Panc1 (cell line): ENCODE measurements at regions not wholly inside any gene's neighbourhood (a gene's known extent, or its start where the extent isn't known, plus 50 kb on each side); places are given as distances from the start of the nearest gene placed in this dataset.

Experiments
- POLR2AphosphoS5 ChIP-seq: IDR thresholded peaks from 2 replicates; pipeline ENCODE4 v1.6.1; 2012; ENCODE audit warnings: mild to moderate bottlenecking, low read depth, low read length, moderate library complexity
- TF ChIP-seq, protein P1 (sequence below): fragments of 450-650 bp; IDR thresholded peaks from 2 replicates; pipeline ENCODE4 v1.5.1; 2017; ENCODE audit warnings: mild to moderate bottlenecking

- TF ChIP-seq, protein P1, sequence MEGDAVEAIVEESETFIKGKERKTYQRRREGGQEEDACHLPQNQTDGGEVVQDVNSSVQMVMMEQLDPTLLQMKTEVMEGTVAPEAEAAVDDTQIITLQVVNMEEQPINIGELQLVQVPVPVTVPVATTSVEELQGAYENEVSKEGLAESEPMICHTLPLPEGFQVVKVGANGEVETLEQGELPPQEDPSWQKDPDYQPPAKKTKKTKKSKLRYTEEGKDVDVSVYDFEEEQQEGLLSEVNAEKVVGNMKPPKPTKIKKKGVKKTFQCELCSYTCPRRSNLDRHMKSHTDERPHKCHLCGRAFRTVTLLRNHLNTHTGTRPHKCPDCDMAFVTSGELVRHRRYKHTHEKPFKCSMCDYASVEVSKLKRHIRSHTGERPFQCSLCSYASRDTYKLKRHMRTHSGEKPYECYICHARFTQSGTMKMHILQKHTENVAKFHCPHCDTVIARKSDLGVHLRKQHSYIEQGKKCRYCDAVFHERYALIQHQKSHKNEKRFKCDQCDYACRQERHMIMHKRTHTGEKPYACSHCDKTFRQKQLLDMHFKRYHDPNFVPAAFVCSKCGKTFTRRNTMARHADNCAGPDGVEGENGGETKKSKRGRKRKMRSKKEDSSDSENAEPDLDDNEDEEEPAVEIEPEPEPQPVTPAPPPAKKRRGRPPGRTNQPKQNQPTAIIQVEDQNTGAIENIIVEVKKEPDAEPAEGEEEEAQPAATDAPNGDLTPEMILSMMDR = no peak
- TF ChIP-seq POLR2AphosphoS5 = no peak
These were observed 55.1 kb upstream of the PHIP start for GRCh38 chr6:79133173-79133572.
